ENCODE measurements at regions not wholly inside any gene's neighbourhood (a gene's known extent, or its start where the extent isn't known, plus 50 kb on each side); places are given as distances from the start of the nearest gene placed in this dataset.

DNA sequence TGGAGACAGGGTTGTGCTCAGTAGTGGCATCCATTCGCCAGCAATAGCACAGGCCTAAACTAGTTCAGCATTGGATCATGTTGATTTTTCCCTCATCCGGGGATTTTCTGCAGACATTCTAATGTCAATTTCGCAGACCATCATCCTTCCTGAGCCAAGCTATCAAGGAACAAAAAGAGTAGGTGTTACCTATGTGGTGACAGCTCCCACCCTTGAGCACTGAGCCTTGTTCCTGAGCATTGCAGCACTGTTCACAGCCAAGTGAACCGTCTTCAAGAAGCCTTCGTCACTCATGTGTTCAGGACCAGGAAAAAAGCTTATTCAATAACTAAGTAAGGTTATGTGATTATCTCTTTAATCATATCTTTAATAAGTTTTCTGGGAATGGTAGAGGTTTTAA, 576.2 kb downstream of the UQCRFS1 start:
- Histone ChIP-seq H3K36me3 (ENCODE audit: insufficient read depth in 1 of 2, low read depth in 1 of 2) (no peaks in the 10 kb centered on the region), H3K4me3 (no peak overlapping the region), H3K9me3 (no peaks in the 10 kb centered on the region), H3K27ac (no peak overlapping the region), H3K4me1 (no peaks in the 10 kb centered on the region), H3K27me3 (ENCODE audit: insufficient read depth in 3 of 3, low read length in 2 of 3) (peaks cover 0 to 1% (median 0%) of the 10 kb centered on the region in 3 donors)
- no peak for ATAC-seq
- no peak for DNase-seq
- intact Hi-C loops (cut with DNase I): no loop called here
- TF ChIP-seq, protein P1, sequence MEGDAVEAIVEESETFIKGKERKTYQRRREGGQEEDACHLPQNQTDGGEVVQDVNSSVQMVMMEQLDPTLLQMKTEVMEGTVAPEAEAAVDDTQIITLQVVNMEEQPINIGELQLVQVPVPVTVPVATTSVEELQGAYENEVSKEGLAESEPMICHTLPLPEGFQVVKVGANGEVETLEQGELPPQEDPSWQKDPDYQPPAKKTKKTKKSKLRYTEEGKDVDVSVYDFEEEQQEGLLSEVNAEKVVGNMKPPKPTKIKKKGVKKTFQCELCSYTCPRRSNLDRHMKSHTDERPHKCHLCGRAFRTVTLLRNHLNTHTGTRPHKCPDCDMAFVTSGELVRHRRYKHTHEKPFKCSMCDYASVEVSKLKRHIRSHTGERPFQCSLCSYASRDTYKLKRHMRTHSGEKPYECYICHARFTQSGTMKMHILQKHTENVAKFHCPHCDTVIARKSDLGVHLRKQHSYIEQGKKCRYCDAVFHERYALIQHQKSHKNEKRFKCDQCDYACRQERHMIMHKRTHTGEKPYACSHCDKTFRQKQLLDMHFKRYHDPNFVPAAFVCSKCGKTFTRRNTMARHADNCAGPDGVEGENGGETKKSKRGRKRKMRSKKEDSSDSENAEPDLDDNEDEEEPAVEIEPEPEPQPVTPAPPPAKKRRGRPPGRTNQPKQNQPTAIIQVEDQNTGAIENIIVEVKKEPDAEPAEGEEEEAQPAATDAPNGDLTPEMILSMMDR (IDR thresholded peaks at IDR 0.05): no peak
- 82 to 86% (median 85%) methylated on average over 5 of the region's 5 CpGs for WGBS, 3 donors

DNA sequence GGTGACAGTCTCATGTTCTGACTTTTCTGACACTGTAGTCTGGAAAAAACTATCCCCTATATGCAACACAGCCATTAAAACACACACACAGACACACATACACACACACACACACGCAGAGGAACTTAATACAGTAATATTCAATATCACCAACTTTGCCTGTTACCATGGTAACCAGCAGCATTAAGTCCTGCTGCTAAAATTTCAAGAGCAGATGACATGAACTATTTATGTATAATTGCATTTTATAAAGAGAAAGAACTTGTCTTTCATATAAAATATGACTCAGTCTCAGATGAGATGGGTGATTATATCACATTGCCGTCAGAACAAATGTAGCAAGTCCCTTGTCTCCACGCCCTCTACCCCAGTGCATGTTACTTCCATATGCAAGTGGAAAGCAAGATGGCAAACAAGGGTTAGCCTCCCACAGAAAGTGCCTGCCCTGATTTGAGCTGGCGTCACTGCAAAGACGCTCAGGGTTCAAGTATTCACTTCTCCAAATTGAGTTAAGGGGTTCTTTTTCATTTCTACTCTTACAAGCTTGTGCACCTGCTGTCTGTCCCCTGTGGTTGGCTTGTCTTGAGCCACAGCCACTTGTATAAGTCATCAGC, 576.8 kb downstream of the UQCRFS1 start:
- Histone ChIP-seq H3K36me3 (ENCODE audit: insufficient read depth in 1 of 2, low read depth in 1 of 2) (no peaks in the 10 kb centered on the region), H3K27me3 (ENCODE audit: insufficient read depth in 3 of 3, low read length in 2 of 3) (peaks cover 0 to 1% (median 0%) of the 10 kb centered on the region in 3 donors), H3K4me3 (no peak overlapping the region), H3K27ac (no peak overlapping the region), H3K9me3 (no peaks in the 10 kb centered on the region), H3K4me1 (no peaks in the 10 kb centered on the region)
- TF ChIP-seq, protein P1 (IDR thresholded peaks at IDR 0.05): no peak
- 56 to 67% (median 66%) methylated on average over 5 of the region's 5 CpGs for WGBS, 3 donors
- ATAC-seq (no peak), DNase-seq (no peak)
- intact Hi-C loops (cut with DNase I): no loop called here

DNA sequence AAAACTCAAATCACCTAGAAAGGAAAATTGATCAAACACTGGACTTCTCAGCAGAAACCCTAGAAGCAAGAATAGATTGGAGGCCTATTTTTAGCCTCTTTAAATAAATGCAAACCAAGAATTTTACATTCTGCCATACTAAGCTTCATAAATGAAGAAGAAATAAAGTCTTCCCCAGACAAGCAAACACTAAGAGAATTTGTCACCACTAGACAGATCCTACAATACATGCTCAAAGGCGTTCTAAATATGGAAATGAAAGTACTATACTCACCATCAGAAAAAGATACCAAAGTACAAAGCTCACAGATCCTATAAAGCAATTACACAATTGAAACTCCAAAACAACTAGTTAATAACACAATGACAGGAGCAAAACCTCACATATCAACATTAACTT, 578.1 kb downstream of the UQCRFS1 start:
- no peaks in the 10 kb centered on the region for H3K27me3 ChIP-seq (ENCODE audit: insufficient read depth in 3 of 3, low read length in 2 of 3)
- no peak overlapping the region for H3K27ac ChIP-seq
- ATAC-seq (no peak), DNase-seq (no peak)
- TF ChIP-seq, protein P1 (IDR thresholded peaks at IDR 0.05): no peak
- H3K9me3 ChIP-seq: no peaks in the 10 kb centered on the region
- H3K4me3 ChIP-seq: no peak overlapping the region
- no peaks in the 10 kb centered on the region for H3K36me3 ChIP-seq (ENCODE audit: insufficient read depth in 1 of 2, low read depth in 1 of 2)
- WGBS, 3 donors: 68 to 83% (median 71%) methylated on average over 1 of the region's 1 CpG
- H3K4me1 ChIP-seq: no peaks in the 10 kb centered on the region
- intact Hi-C loops (cut with DNase I): no loop called here

DNA sequence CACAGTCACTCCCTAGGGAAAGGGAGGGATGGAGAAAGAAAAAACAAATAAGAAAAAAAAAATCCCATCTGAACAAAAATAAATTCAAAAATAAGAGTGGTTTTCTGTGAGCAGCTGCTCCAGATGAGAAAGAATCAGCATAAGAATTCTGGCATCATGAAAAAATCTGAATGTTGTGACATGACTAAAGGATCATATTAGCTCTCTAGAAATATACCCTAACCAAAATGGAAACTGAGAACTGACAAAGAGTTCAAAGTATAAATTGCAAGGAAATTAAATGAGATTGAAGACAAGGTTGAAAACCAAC, 579.0 kb downstream of the UQCRFS1 start:
- no peak for DNase-seq
- Histone ChIP-seq H3K36me3 (ENCODE audit: insufficient read depth in 1 of 2, low read depth in 1 of 2) (no peaks in the 10 kb centered on the region), H3K4me3 (no peak overlapping the region), H3K27ac (no peak overlapping the region), H3K27me3 (ENCODE audit: insufficient read depth in 3 of 3, low read length in 2 of 3) (no peaks in the 10 kb centered on the region), H3K9me3 (no peaks in the 10 kb centered on the region), H3K4me1 (no peaks in the 10 kb centered on the region)
- intact Hi-C loops (cut with DNase I): no loop called here
- TF ChIP-seq, protein P1 (IDR thresholded peaks at IDR 0.05): no peak
- no peak for ATAC-seq

All from psoas muscle (tissue), 7 donors.